ENCODE measurements at regions not wholly inside any gene's neighbourhood (a gene's known extent, or its start where the extent isn't known, plus 50 kb on each side); places are given as distances from the start of the nearest gene placed in this dataset.

DNA sequence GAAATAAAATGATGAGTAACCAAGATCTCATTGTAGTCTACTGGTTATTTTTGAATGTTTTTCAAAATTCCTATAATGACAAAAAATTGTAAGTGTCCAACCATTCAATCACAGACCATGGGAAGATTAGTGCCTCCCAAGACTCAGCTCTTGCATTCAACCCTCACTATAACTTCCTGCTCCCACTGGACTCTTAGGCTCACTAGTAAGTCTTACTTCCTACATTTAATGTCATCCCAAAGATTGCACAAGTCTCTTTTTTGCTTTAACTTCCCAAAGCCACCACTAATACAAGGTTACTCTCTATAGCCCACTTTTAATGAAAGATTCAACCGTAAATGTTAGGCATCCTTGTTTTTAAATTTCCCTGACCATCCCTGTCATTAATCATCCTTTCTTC, 111.9 kb upstream of the NRBF2 start:
- no peak for TF ChIP-seq EZH2 (IDR thresholded peaks at IDR 0.05; ENCODE audit: borderline replicate concordance)
- TF ChIP-seq, protein P1, sequence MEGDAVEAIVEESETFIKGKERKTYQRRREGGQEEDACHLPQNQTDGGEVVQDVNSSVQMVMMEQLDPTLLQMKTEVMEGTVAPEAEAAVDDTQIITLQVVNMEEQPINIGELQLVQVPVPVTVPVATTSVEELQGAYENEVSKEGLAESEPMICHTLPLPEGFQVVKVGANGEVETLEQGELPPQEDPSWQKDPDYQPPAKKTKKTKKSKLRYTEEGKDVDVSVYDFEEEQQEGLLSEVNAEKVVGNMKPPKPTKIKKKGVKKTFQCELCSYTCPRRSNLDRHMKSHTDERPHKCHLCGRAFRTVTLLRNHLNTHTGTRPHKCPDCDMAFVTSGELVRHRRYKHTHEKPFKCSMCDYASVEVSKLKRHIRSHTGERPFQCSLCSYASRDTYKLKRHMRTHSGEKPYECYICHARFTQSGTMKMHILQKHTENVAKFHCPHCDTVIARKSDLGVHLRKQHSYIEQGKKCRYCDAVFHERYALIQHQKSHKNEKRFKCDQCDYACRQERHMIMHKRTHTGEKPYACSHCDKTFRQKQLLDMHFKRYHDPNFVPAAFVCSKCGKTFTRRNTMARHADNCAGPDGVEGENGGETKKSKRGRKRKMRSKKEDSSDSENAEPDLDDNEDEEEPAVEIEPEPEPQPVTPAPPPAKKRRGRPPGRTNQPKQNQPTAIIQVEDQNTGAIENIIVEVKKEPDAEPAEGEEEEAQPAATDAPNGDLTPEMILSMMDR (IDR thresholded peaks at IDR 0.05; ENCODE audit: poor library complexity): no peak

Data from hepatocyte (in vitro differentiated cells).